Fibroblast of gingiva (primary cell): ENCODE measurements at regions not wholly inside any gene's neighbourhood (a gene's known extent, or its start where the extent isn't known, plus 50 kb on each side); places are given as distances from the start of the nearest gene placed in this dataset.
"Not testable (repeated sequence)": the region's sequence is repeated elsewhere in the genome, so short reads cannot be mapped to it uniquely, and the experiment has no call there.

ENCODE experiments used
- DNase-seq: peaks from one replicate; pipeline ENCODE4 v3.0.0-alpha.2; 2011; ENCODE audit warnings: low read depth

- DNase-seq, result no peak
Measured at GRCh38 chr1:234763367-234763766, 153.4 kb upstream of the IRF2BP2 start.

DNA sequence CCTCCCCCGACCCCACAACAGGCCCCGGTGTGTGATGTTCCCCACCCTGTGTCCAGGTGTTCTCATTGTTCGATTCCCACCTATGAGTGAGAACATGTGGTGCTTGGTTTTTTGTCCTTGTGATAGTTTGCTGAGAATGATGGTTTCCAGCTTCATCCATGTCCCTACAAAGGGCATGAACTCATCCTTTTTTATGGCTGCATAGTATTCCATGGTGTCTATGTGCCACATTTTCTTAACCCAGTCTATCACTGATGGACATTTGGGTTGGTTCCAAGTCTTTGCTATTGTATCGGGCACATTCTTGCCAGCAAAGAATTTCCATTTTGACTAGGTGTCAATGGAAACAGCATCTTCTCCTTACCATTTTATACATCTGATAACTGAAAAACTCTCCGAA is 152.1 kb upstream of the IRF2BP2 start:
- DNase-seq, result not testable (repeated sequence)

GRCh38 chr1:234760303-234760723 is 150.3 kb upstream of the IRF2BP2 start:
- no peak for DNase-seq

- DNase-seq, result no peak
Measured at GRCh38 chr1:234759888-234760287, 149.9 kb upstream of the IRF2BP2 start.

- DNase-seq, result no peak
Measured at GRCh38 chr1:234758851-234759250, 148.9 kb upstream of the IRF2BP2 start.

DNA sequence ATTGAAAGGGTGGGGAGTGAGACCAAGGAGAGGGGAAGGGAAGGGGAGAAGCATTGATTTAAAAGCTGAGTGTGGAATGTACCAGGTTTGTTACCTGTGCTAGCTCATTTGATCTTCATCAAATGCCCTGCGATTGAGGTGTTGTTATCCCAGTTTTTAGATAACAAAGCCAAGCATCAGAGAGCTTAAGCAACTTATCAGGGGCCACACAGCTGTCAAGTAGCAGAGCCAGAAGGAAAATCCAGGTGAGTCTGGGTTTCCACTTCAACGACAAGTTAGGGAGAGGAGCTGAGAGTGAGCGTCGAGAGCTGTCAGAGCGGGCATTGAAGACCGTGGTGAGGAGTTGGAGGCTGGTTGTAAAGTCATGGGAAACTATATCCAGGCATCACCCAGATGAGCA is 146.9 kb upstream of the IRF2BP2 start:
- DNase-seq, result no peak

GRCh38 chr1:234756066-234756774 is 146.2 kb upstream of the IRF2BP2 start:
- no peak for DNase-seq

DNA sequence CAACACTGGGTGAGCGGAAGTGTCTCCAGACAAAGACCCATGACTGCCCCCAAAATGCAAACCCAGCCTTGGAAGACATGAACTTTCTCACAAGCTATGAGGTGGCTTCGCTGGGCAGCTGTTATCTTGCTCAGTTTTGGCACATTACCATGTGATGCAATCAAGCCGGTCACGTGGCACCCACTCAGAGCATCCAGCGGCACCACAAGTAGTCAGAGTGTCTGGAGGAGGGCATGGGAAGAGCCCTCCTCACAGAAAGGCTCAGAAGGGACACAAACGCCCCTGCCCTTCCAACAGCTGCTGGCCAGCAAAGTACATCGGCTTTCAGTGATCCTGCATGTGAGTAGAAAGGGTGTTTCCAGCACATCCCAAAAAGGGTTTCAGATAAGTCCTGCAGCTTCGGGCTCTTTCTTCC is 145.5 kb upstream of the IRF2BP2 start:
- peak; percentile 66 for DNase-seq

GRCh38 chr1:234753979-234754378 is 144.0 kb upstream of the IRF2BP2 start:
- DNase-seq, result no peak

- DNase-seq, result no peak
Measured at GRCh38 chr1:234752927-234753326, 142.9 kb upstream of the IRF2BP2 start.

DNA sequence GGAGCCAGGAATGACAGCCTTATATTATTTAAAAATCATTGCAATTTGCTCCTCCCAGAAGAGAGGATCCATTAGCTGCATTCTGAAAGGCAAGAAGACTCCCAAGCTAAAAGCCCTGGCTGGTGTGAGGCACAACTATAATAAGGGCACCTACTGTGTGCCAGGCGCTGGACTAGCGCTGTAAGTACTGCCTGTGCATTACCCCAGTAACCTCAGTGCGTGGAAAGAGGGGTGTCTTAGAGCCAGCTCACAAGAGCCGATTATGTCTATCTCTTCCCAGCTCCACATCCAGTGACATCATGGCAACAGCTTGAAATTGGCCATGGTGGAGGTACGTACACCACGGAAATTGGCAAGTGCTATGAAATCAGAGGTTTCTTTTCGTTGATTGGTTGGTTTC is 141.7 kb upstream of the IRF2BP2 start:
- no peak for DNase-seq

GRCh38 chr1:234750922-234751627 is 141.1 kb upstream of the IRF2BP2 start:
- no peak for DNase-seq

- DNase-seq, result no peak
Measured at GRCh38 chr1:234748713-234749112, 138.7 kb upstream of the IRF2BP2 start.

DNA sequence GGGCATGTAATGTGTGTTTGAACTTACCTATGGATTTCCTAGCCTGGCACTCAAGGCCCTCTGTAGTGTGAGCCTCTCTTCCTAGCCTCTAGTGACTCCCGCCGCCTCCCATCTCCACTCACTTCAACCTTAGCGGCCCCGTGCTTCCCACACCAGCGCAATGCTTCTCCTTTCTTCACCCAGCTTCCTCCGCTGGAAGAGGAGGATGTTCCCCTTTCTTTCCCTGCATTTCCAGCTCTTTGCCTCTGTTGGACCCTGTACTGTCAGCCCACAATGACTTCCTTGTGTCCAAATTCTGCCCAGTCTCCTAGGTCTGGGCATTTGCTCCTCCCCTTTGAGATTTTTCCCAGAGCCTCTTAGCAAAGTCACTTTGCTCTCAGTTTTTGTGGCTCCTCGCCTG is 138.1 kb upstream of the IRF2BP2 start:
- no peak for DNase-seq

DNA sequence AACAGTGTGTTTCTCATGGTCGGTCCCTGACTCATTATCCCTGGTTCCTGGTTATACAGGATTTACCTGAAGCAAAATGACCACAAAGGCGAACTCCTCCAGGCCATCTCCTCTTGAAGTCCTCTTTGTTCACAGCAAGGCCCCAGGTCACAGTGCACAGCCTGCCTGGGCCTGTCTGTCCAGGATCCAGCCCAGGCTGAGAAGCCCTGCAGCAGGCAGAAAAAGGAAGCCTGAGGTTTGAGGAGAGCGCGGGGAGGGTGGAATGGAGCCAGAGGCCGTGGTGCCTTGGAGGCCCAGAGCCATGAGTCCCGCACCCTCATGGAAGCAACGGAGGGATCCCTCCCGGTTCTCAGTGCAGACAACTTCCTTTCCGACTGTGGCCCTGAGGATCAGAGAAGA is 136.8 kb upstream of the IRF2BP2 start:
- no peak for DNase-seq

- no peak for DNase-seq
Measured at GRCh38 chr1:234745844-234746797, 136.1 kb upstream of the IRF2BP2 start.

- DNase-seq, result no peak
Measured at GRCh38 chr1:234745276-234745675, 135.3 kb upstream of the IRF2BP2 start.

- DNase-seq, result no peak
Measured at GRCh38 chr1:234743791-234744611, 134.0 kb upstream of the IRF2BP2 start.

GRCh38 chr1:234742622-234743021 is 132.6 kb upstream of the IRF2BP2 start:
- DNase-seq, result no peak

- no peak for DNase-seq
Measured at GRCh38 chr1:234737967-234738314, 128.0 kb upstream of the IRF2BP2 start.

DNA sequence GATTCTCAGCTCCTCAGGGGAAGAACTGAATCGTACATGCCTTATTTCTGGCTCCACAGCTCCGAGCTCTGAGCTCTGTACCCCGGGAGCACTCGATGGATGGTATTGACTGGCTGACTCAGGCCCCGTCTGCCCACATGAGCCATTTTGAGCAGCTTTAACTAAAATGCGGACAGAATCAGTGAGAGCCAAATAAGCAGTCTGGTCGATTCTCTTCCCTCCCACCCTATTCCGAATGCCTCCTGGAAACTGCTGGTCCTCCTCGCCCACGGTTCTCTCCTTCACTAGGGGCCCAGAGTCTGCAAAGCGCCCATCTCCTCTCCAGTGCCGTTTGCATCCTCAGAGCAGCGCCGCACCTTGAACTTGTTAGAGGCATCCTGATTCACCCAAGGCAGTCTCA is 125.9 kb upstream of the IRF2BP2 start:
- no peak for DNase-seq

- no peak for DNase-seq
Measured at GRCh38 chr1:234735476-234735875, 125.5 kb upstream of the IRF2BP2 start.
